ENCODE measurements at regions not wholly inside any gene's neighbourhood (a gene's known extent, or its start where the extent isn't known, plus 50 kb on each side); places are given as distances from the start of the nearest gene placed in this dataset.

GRCh38 chr2:223161873-223162458 lies 110.0 kb downstream of the KCNE4 start (continued):
- TF ChIP-seq, protein P1, sequence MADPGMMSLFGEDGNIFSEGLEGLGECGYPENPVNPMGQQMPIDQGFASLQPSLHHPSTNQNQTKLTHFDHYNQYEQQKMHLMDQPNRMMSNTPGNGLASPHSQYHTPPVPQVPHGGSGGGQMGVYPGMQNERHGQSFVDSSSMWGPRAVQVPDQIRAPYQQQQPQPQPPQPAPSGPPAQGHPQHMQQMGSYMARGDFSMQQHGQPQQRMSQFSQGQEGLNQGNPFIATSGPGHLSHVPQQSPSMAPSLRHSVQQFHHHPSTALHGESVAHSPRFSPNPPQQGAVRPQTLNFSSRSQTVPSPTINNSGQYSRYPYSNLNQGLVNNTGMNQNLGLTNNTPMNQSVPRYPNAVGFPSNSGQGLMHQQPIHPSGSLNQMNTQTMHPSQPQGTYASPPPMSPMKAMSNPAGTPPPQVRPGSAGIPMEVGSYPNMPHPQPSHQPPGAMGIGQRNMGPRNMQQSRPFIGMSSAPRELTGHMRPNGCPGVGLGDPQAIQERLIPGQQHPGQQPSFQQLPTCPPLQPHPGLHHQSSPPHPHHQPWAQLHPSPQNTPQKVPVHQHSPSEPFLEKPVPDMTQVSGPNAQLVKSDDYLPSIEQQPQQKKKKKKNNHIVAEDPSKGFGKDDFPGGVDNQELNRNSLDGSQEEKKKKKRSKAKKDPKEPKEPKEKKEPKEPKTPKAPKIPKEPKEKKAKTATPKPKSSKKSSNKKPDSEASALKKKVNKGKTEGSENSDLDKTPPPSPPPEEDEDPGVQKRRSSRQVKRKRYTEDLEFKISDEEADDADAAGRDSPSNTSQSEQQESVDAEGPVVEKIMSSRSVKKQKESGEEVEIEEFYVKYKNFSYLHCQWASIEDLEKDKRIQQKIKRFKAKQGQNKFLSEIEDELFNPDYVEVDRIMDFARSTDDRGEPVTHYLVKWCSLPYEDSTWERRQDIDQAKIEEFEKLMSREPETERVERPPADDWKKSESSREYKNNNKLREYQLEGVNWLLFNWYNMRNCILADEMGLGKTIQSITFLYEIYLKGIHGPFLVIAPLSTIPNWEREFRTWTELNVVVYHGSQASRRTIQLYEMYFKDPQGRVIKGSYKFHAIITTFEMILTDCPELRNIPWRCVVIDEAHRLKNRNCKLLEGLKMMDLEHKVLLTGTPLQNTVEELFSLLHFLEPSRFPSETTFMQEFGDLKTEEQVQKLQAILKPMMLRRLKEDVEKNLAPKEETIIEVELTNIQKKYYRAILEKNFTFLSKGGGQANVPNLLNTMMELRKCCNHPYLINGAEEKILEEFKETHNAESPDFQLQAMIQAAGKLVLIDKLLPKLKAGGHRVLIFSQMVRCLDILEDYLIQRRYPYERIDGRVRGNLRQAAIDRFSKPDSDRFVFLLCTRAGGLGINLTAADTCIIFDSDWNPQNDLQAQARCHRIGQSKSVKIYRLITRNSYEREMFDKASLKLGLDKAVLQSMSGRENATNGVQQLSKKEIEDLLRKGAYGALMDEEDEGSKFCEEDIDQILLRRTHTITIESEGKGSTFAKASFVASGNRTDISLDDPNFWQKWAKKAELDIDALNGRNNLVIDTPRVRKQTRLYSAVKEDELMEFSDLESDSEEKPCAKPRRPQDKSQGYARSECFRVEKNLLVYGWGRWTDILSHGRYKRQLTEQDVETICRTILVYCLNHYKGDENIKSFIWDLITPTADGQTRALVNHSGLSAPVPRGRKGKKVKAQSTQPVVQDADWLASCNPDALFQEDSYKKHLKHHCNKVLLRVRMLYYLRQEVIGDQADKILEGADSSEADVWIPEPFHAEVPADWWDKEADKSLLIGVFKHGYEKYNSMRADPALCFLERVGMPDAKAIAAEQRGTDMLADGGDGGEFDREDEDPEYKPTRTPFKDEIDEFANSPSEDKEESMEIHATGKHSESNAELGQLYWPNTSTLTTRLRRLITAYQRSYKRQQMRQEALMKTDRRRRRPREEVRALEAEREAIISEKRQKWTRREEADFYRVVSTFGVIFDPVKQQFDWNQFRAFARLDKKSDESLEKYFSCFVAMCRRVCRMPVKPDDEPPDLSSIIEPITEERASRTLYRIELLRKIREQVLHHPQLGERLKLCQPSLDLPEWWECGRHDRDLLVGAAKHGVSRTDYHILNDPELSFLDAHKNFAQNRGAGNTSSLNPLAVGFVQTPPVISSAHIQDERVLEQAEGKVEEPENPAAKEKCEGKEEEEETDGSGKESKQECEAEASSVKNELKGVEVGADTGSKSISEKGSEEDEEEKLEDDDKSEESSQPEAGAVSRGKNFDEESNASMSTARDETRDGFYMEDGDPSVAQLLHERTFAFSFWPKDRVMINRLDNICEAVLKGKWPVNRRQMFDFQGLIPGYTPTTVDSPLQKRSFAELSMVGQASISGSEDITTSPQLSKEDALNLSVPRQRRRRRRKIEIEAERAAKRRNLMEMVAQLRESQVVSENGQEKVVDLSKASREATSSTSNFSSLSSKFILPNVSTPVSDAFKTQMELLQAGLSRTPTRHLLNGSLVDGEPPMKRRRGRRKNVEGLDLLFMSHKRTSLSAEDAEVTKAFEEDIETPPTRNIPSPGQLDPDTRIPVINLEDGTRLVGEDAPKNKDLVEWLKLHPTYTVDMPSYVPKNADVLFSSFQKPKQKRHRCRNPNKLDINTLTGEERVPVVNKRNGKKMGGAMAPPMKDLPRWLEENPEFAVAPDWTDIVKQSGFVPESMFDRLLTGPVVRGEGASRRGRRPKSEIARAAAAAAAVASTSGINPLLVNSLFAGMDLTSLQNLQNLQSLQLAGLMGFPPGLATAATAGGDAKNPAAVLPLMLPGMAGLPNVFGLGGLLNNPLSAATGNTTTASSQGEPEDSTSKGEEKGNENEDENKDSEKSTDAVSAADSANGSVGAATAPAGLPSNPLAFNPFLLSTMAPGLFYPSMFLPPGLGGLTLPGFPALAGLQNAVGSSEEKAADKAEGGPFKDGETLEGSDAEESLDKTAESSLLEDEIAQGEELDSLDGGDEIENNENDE (IDR thresholded peaks at IDR 0.05; ENCODE audit: insufficient replicate concordance, low read length) = no peak
- TF ChIP-seq SIRT6 (IDR thresholded peaks at IDR 0.05; ENCODE audit: low read length) = no peak
- no peak for TF ChIP-seq CREB1 (IDR thresholded peaks at IDR 0.05)
- no peak for TF ChIP-seq SRF (IDR thresholded peaks at IDR 0.05; ENCODE audit: low read depth, low read length)
- TF ChIP-seq GTF2F1 (IDR thresholded peaks at IDR 0.05; ENCODE audit: borderline replicate concordance, low read depth, low read length) = no peak
- no peak for TF ChIP-seq BCL11A (IDR thresholded peaks at IDR 0.05; ENCODE audit: low read depth in 2 of 2, low read length in 2 of 2)
- no peak for TF ChIP-seq ZNF274 (IDR thresholded peaks at IDR 0.05; ENCODE audit: borderline replicate concordance, extremely low read depth, low read length)
- TF ChIP-seq CBX5 (IDR thresholded peaks at IDR 0.05; ENCODE audit: low read depth, low read length) = no peak
- no peak for TF ChIP-seq PHF8 (conservative IDR thresholded peaks at IDR 0.05; ENCODE audit: low read depth, low read length)
- no peak for TF ChIP-seq POLR2AphosphoS5 (IDR thresholded peaks at IDR 0.05; ENCODE audit: low read depth, low read length)
- no peak for TF ChIP-seq KDM5A (IDR thresholded peaks at IDR 0.05; ENCODE audit: low read length)
- no peak for TF ChIP-seq BRCA1 (IDR thresholded peaks at IDR 0.05; ENCODE audit: low read depth, low read length)
- no peak for TF ChIP-seq KDM4A (IDR thresholded peaks at IDR 0.05; ENCODE audit: low read depth, low read length, severe bottlenecking)

All from H1 (cell line).